Adrenal gland (tissue), 5 donors: ENCODE measurements at regions not wholly inside any gene's neighbourhood (a gene's known extent, or its start where the extent isn't known, plus 50 kb on each side); places are given as distances from the start of the nearest gene placed in this dataset.

Experiments
- CTCF ChIP-seq, 6 experiments: fragments of 450-650 bp in 4 of 6; fragments of 200-600 bp in 2 of 6; sonication (generic) in 1 of 6; IDR thresholded peaks; 1 replicate in 5 of 6; 2 replicates in 1 of 6; pipeline versions ENCODE4 v1.5.1 to v1.8.0; 2016 to 2021; ENCODE audit warnings: antibody characterized with exemption in 6 of 6, mild to moderate bottlenecking in 2 of 6, moderate library complexity in 1 of 6
- POLR2A ChIP-seq, 2 donors: fragments of 450-650 bp; IDR thresholded peaks; one replicate each; pipeline ENCODE4 v1.6.1; 2017; ENCODE audit warnings: antibody characterized with exemption in 2 of 2, mild to moderate bottlenecking in 2 of 2, moderate library complexity in 1 of 2
- donor health status: DM: no; HTN: no; CAD: no.

GRCh38 chr4:124462954-124463828 is 249.3 kb downstream of the ANKRD50 start:
- TF ChIP-seq POLR2A (IDR thresholded peaks at IDR 0.05), result no peak
- no peak for TF ChIP-seq CTCF (IDR thresholded peaks at IDR 0.05)
